ENCODE measurements at regions not wholly inside any gene's neighbourhood (a gene's known extent, or its start where the extent isn't known, plus 50 kb on each side); places are given as distances from the start of the nearest gene placed in this dataset.

GRCh38 chr6:14921170-14921569 is 324.7 kb upstream of the JARID2 start:
- no peak overlapping the region for H3K9ac ChIP-seq (ENCODE audit: low read depth, low read length, poor library complexity)
- no peaks in the 10 kb centered on the region for H3K27me3 ChIP-seq (ENCODE audit: control insufficient read depth in 3 of 3, insufficient read depth in 3 of 3, low read depth in 1 of 3, low read length in 3 of 3)
- H3K36me3 ChIP-seq (replicated peaks in 1 of 2; ENCODE audit: control insufficient read depth in 2 of 2, insufficient read depth in 2 of 2, low read length in 2 of 2) = no peaks in the 10 kb centered on the region
- H2BK15ac ChIP-seq (ENCODE audit: low read length) = no peak overlapping the region
- H2AFZ ChIP-seq (ENCODE audit: low read length) = peak overlapping the region; percentile 73
- H3K4me2 ChIP-seq (ENCODE audit: insufficient read depth, low read length, poor library complexity, severe bottlenecking) = no peak overlapping the region
- H2BK12ac ChIP-seq (ENCODE audit: low read length) = no peak overlapping the region
- H3K9me3 ChIP-seq (replicated peaks in 1 of 2; ENCODE audit: control insufficient read depth in 2 of 2, insufficient read depth in 1 of 2, low read depth in 1 of 2, low read length in 2 of 2) = no peaks in the 10 kb centered on the region
- no CpG with 5 or more reads among the region's 11 CpGs for WGBS, 2 donors (ENCODE audit: extremely low coverage in 2 of 2, insufficient read length in 2 of 2, insufficient replicate concordance in 1 of 2)
- no peak overlapping the region for H2BK120ac ChIP-seq (ENCODE audit: low read depth, low read length)
- peaks cover 35 to 38% of the 10 kb centered on the region in 2 donors for H3K4me1 ChIP-seq (ENCODE audit: control insufficient read depth in 2 of 2, insufficient read depth in 1 of 2, low read depth in 1 of 2, low read length in 2 of 2)
- no peak overlapping the region for H3K23ac ChIP-seq (ENCODE audit: low read depth, low read length, poor library complexity)
- H2AK5ac ChIP-seq (ENCODE audit: low read depth, low read length) = no peak overlapping the region
- H4K91ac ChIP-seq (ENCODE audit: low read depth, low read length, poor library complexity) = no peak overlapping the region
- no peak overlapping the region for H4K8ac ChIP-seq (ENCODE audit: low read depth, low read length)
- peak overlapping the region; percentile 55 for H3K27ac ChIP-seq (replicated peaks; ENCODE audit: low read length)
- H2BK5ac ChIP-seq (ENCODE audit: low read length) = no peak overlapping the region
- no peak overlapping the region for H3K4ac ChIP-seq (ENCODE audit: low read length)
- H3K4me3 ChIP-seq (ENCODE audit: low read length in 2 of 2) = peak overlapping the region in 1 of 2 donors; percentile 12
- H3K14ac ChIP-seq (ENCODE audit: low read length) = no peak overlapping the region
- H3K79me1 ChIP-seq (ENCODE audit: low read depth, low read length) = no peaks in the 10 kb centered on the region
- H3K18ac ChIP-seq (ENCODE audit: low read length) = no peak overlapping the region
- no peak for DNase-seq (ENCODE audit: low spot score)

GRCh38 chr6:14921878-14922671 is 323.8 kb upstream of the JARID2 start:
- Histone ChIP-seq H3K9me3 (replicated peaks in 1 of 2; ENCODE audit: control insufficient read depth in 2 of 2, insufficient read depth in 1 of 2, low read depth in 1 of 2, low read length in 2 of 2) (no peaks in the 10 kb centered on the region), H2BK120ac (ENCODE audit: low read depth, low read length) (no peak overlapping the region), H4K8ac (ENCODE audit: low read depth, low read length) (no peak overlapping the region), H3K18ac (ENCODE audit: low read length) (peak overlapping the region; percentile 7), H3K4me3 (ENCODE audit: low read length in 2 of 2) (peak overlapping the region in 1 of 2 donors; percentile 12), H3K14ac (ENCODE audit: low read length) (no peak overlapping the region), H3K27me3 (ENCODE audit: control insufficient read depth in 3 of 3, insufficient read depth in 3 of 3, low read depth in 1 of 3, low read length in 3 of 3) (no peaks in the 10 kb centered on the region), H2AK5ac (ENCODE audit: low read depth, low read length) (no peak overlapping the region), H2BK12ac (ENCODE audit: low read length) (no peak overlapping the region), H3K27ac (replicated peaks; ENCODE audit: low read length) (peak overlapping the region; percentile 55), H3K4me2 (ENCODE audit: insufficient read depth, low read length, poor library complexity, severe bottlenecking) (no peak overlapping the region), H3K23ac (ENCODE audit: low read depth, low read length, poor library complexity) (no peak overlapping the region), H4K91ac (ENCODE audit: low read depth, low read length, poor library complexity) (no peak overlapping the region), H3K4ac (ENCODE audit: low read length) (no peak overlapping the region), H2AFZ (ENCODE audit: low read length) (peak overlapping the region; percentile 73), H2BK15ac (ENCODE audit: low read length) (no peak overlapping the region), H3K9ac (ENCODE audit: low read depth, low read length, poor library complexity) (no peak overlapping the region), H3K4me1 (ENCODE audit: control insufficient read depth in 2 of 2, insufficient read depth in 1 of 2, low read depth in 1 of 2, low read length in 2 of 2) (peaks cover 35 to 37% of the 10 kb centered on the region in 2 donors), H2BK5ac (ENCODE audit: low read length) (no peak overlapping the region), H3K79me1 (ENCODE audit: low read depth, low read length) (no peaks in the 10 kb centered on the region), H3K36me3 (replicated peaks in 1 of 2; ENCODE audit: control insufficient read depth in 2 of 2, insufficient read depth in 2 of 2, low read length in 2 of 2) (no peaks in the 10 kb centered on the region)
- no CpG with 5 or more reads among the region's 15 CpGs for WGBS, 2 donors (ENCODE audit: extremely low coverage in 2 of 2, insufficient read length in 2 of 2, insufficient replicate concordance in 1 of 2)
- DNase-seq (ENCODE audit: low spot score) = peak; percentile 21

DNA sequence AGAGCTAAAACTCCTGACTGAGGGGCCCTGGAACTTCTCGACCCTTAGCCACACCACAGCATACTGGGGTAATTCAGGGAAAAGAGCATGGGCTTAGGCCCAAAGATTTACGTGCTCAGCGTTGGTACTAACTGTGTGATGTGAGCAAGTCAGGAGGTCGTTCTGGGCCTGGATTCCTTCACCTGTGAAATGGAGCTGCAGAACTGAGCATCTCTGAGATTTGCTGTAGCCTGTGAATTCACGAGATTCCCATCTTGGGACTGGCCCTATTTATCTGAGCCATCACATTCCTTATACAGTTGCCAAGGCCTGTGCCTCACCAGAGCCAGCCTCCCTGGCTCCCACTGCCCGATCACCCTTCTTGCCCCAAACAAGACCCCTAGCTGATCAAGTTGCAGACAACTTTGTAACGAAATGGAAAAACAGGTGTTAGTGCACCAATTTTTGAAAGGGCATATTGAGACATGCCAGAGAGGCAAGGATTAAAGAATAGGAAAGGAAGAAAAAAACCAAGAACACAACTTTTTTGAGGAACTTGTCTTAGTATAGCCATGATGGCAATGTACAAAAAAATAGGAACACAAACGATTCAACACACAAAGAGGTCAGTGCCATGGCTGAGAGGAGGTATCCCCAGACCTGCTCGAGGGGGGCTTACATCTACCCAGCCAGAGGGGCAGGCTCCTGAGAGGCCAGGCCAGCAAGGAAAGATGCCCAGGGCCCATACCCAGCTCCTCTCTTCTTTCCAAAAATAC is 323.0 kb upstream of the JARID2 start:
- H3K4ac ChIP-seq (ENCODE audit: low read length) = no peak overlapping the region
- no peaks in the 10 kb centered on the region for H3K36me3 ChIP-seq (replicated peaks in 1 of 2; ENCODE audit: control insufficient read depth in 2 of 2, insufficient read depth in 2 of 2, low read length in 2 of 2)
- no peak overlapping the region for H3K4me3 ChIP-seq (ENCODE audit: low read length in 2 of 2)
- no peak overlapping the region for H2BK12ac ChIP-seq (ENCODE audit: low read length)
- no CpG with 5 or more reads among the region's 9 CpGs for WGBS, 2 donors (ENCODE audit: extremely low coverage in 2 of 2, insufficient read length in 2 of 2, insufficient replicate concordance in 1 of 2)
- H2BK5ac ChIP-seq (ENCODE audit: low read length) = no peak overlapping the region
- H3K27me3 ChIP-seq (ENCODE audit: control insufficient read depth in 3 of 3, insufficient read depth in 3 of 3, low read depth in 1 of 3, low read length in 3 of 3) = no peaks in the 10 kb centered on the region
- H2BK120ac ChIP-seq (ENCODE audit: low read depth, low read length) = no peak overlapping the region
- H3K4me1 ChIP-seq (ENCODE audit: control insufficient read depth in 2 of 2, insufficient read depth in 1 of 2, low read depth in 1 of 2, low read length in 2 of 2) = peaks cover 35 to 36% of the 10 kb centered on the region in 2 donors
- peak overlapping the region; percentile 20 for H3K18ac ChIP-seq (ENCODE audit: low read length)
- no peaks in the 10 kb centered on the region for H3K79me1 ChIP-seq (ENCODE audit: low read depth, low read length)
- H3K9ac ChIP-seq (ENCODE audit: low read depth, low read length, poor library complexity) = no peak overlapping the region
- no peak overlapping the region for H2AFZ ChIP-seq (ENCODE audit: low read length)
- H4K91ac ChIP-seq (ENCODE audit: low read depth, low read length, poor library complexity) = no peak overlapping the region
- no peak overlapping the region for H3K23ac ChIP-seq (ENCODE audit: low read depth, low read length, poor library complexity)
- H3K9me3 ChIP-seq (replicated peaks in 1 of 2; ENCODE audit: control insufficient read depth in 2 of 2, insufficient read depth in 1 of 2, low read depth in 1 of 2, low read length in 2 of 2) = no peaks in the 10 kb centered on the region
- H3K14ac ChIP-seq (ENCODE audit: low read length) = no peak overlapping the region
- no peak overlapping the region for H2AK5ac ChIP-seq (ENCODE audit: low read depth, low read length)
- H3K27ac ChIP-seq (replicated peaks; ENCODE audit: low read length) = no peak overlapping the region
- H4K8ac ChIP-seq (ENCODE audit: low read depth, low read length) = no peak overlapping the region
- H2BK15ac ChIP-seq (ENCODE audit: low read length) = peak overlapping the region; percentile 9
- H3K4me2 ChIP-seq (ENCODE audit: insufficient read depth, low read length, poor library complexity, severe bottlenecking) = no peak overlapping the region
- no peak for DNase-seq (ENCODE audit: low spot score)
